Retinal pigment epithelial cell (primary cell): ENCODE measurements at regions not wholly inside any gene's neighbourhood (a gene's known extent, or its start where the extent isn't known, plus 50 kb on each side); places are given as distances from the start of the nearest gene placed in this dataset.
A peak's percentile ranks its signal among the peaks of the same experiment; 100 is the strongest.

Source experiments
- DNase-seq: peaks from one replicate; pipeline ENCODE4 v3.0.0-alpha.2; 2010; ENCODE audit warnings: low read depth
- H3K4me3 ChIP-seq: 2 replicates; pipeline ENCODE4 v1.5.1; 2011; ENCODE audit warnings: mild to moderate bottlenecking, low read length, control low read depth, moderate library complexity
- CTCF ChIP-seq: conservative IDR thresholded peaks from 2 replicates; pipeline ENCODE4 v1.5.1; 2011; ENCODE audit warnings: low read depth, low read length, control low read depth, inconsistent platforms

GRCh38 chr13:72504131-72504841 lies 223.1 kb downstream of the MZT1 start:
- no peak overlapping the region for H3K4me3 ChIP-seq
- DNase-seq = no peak
- no peak for TF ChIP-seq CTCF

GRCh38 chr13:72500851-72501250 lies 226.6 kb downstream of the MZT1 start:
- DNase-seq = no peak
- no peak for TF ChIP-seq CTCF

GRCh38 chr13:72495681-72496080 lies 231.7 kb downstream of the MZT1 start:
- TF ChIP-seq CTCF = no peak
- DNase-seq = no peak
- no peak overlapping the region for H3K4me3 ChIP-seq

More at GRCh38 chr13:72500851-72501250, 226.6 kb downstream of the MZT1 start:
- H3K4me3 ChIP-seq = no peak overlapping the region

- TF ChIP-seq CTCF = no peak
- no peak overlapping the region for H3K4me3 ChIP-seq
- DNase-seq = no peak
Measured at GRCh38 chr13:72489751-72490150, 237.7 kb downstream of the MZT1 start.

GRCh38 chr13:72473321-72473720 lies 254.1 kb downstream of the MZT1 start:
- no peak for TF ChIP-seq CTCF
- no peak for DNase-seq
- no peak overlapping the region for H3K4me3 ChIP-seq

GRCh38 chr13:72469906-72470305 lies 257.5 kb downstream of the MZT1 start:
- DNase-seq = no peak
- no peak for TF ChIP-seq CTCF

GRCh38 chr13:72463561-72463960 lies 263.9 kb downstream of the MZT1 start:
- DNase-seq = peak; percentile 81
- TF ChIP-seq CTCF = no peak
- no peak overlapping the region for H3K4me3 ChIP-seq

More at GRCh38 chr13:72469906-72470305, 257.5 kb downstream of the MZT1 start:
- H3K4me3 ChIP-seq = no peak overlapping the region
